ENCODE measurements at regions not wholly inside any gene's neighbourhood (a gene's known extent, or its start where the extent isn't known, plus 50 kb on each side); places are given as distances from the start of the nearest gene placed in this dataset.

GRCh38 chr1:87674791-87675190, 346.1 kb downstream of the LMO4 start:
- Histone ChIP-seq H2AFZ (ENCODE audit: low read length) (no peak overlapping the region), H3K27ac (ENCODE audit: low read depth, low read length, poor library complexity, severe bottlenecking) (no peak overlapping the region), H3K79me2 (ENCODE audit: insufficient read depth, low read depth, low read length) (no peaks in the 10 kb centered on the region), H3K9me2 (ENCODE audit: insufficient read depth, low read length) (no peaks in the 10 kb centered on the region), H3K9me3 (ENCODE audit: low read length) (no peaks in the 10 kb centered on the region), H3K4me3 (ENCODE audit: low read depth, low read length, poor library complexity, severe bottlenecking) (no peak overlapping the region), H3K4me1 (ENCODE audit: insufficient read depth, low read length, poor library complexity, severe bottlenecking) (no peaks in the 10 kb centered on the region), H3K36me3 (ENCODE audit: insufficient read depth, low read length) (no peaks in the 10 kb centered on the region), H3K4me2 (ENCODE audit: low read length) (no peak overlapping the region), H4K20me1 (ENCODE audit: insufficient read depth, low read length) (no peaks in the 10 kb centered on the region)
- intact Hi-C loops (cut with micrococcal nuclease; ENCODE audit: unreplicated experiment): no loop called here
- CTCF ChIA-PET (ENCODE audit: unreplicated experiment): no interaction called here
- POLR2A ChIA-PET: no interaction called here
- TF ChIP-seq EZH2phosphoT487 (IDR thresholded peaks at IDR 0.05; ENCODE audit: borderline replicate concordance, low read depth, low read length) (no peak), CTCF (conservative IDR thresholded peaks at IDR 0.05; ENCODE audit: low read length) (no peak)
- no TSS peak for BruUV-seq (replicated peaks)
- no peak for DNase-seq (ENCODE audit: low spot score)

GRCh38 chr1:87678266-87678665, 349.6 kb downstream of the LMO4 start:
- H3K36me3 ChIP-seq (ENCODE audit: insufficient read depth, low read length): no peaks in the 10 kb centered on the region
- ChIA-PET CTCF (ENCODE audit: unreplicated experiment) (no interaction called here), POLR2A (no interaction called here)
- TF ChIP-seq CTCF (conservative IDR thresholded peaks at IDR 0.05; ENCODE audit: low read length): no peak
- TF ChIP-seq EZH2phosphoT487 (IDR thresholded peaks at IDR 0.05; ENCODE audit: borderline replicate concordance, low read depth, low read length): no peak
- no peaks in the 10 kb centered on the region for H4K20me1 ChIP-seq (ENCODE audit: insufficient read depth, low read length)
- no peaks in the 10 kb centered on the region for H3K79me2 ChIP-seq (ENCODE audit: insufficient read depth, low read depth, low read length)
- no peaks in the 10 kb centered on the region for H3K4me1 ChIP-seq (ENCODE audit: insufficient read depth, low read length, poor library complexity, severe bottlenecking)
- DNase-seq (ENCODE audit: low spot score): no peak
- no peak overlapping the region for H2AFZ ChIP-seq (ENCODE audit: low read length)
- H3K9me3 ChIP-seq (ENCODE audit: low read length): no peaks in the 10 kb centered on the region
- no peak overlapping the region for H3K27ac ChIP-seq (ENCODE audit: low read depth, low read length, poor library complexity, severe bottlenecking)
- no peak overlapping the region for H3K4me2 ChIP-seq (ENCODE audit: low read length)
- no peak overlapping the region for H3K4me3 ChIP-seq (ENCODE audit: low read depth, low read length, poor library complexity, severe bottlenecking)
- intact Hi-C loops (cut with micrococcal nuclease; ENCODE audit: unreplicated experiment): no loop called here
- H3K9me2 ChIP-seq (ENCODE audit: insufficient read depth, low read length): no peaks in the 10 kb centered on the region
- no TSS peak for BruUV-seq (replicated peaks)

GRCh38 chr1:87682565-87682964, 353.9 kb downstream of the LMO4 start:
- Histone ChIP-seq H3K27ac (ENCODE audit: low read depth, low read length, poor library complexity, severe bottlenecking) (no peak overlapping the region), H4K20me1 (ENCODE audit: insufficient read depth, low read length) (no peaks in the 10 kb centered on the region), H3K9me3 (ENCODE audit: low read length) (no peaks in the 10 kb centered on the region), H3K79me2 (ENCODE audit: insufficient read depth, low read depth, low read length) (no peaks in the 10 kb centered on the region), H3K9me2 (ENCODE audit: insufficient read depth, low read length) (no peaks in the 10 kb centered on the region), H3K4me2 (ENCODE audit: low read length) (no peak overlapping the region), H3K4me1 (ENCODE audit: insufficient read depth, low read length, poor library complexity, severe bottlenecking) (no peaks in the 10 kb centered on the region), H2AFZ (ENCODE audit: low read length) (no peak overlapping the region), H3K36me3 (ENCODE audit: insufficient read depth, low read length) (no peaks in the 10 kb centered on the region), H3K4me3 (ENCODE audit: low read depth, low read length, poor library complexity, severe bottlenecking) (no peak overlapping the region)
- TF ChIP-seq EZH2phosphoT487 (IDR thresholded peaks at IDR 0.05; ENCODE audit: borderline replicate concordance, low read depth, low read length) (no peak), CTCF (conservative IDR thresholded peaks at IDR 0.05; ENCODE audit: low read length) (no peak)
- DNase-seq (ENCODE audit: low spot score): no peak
- POLR2A ChIA-PET: interaction anchor here (0.9 kb wide), 1 partner anchor 9 kb away, joined by 3 read pairs; no protein-coding TSS in a partner anchor
- intact Hi-C loops (cut with micrococcal nuclease; ENCODE audit: unreplicated experiment): no loop called here
- BruUV-seq (replicated peaks): no TSS peak
- CTCF ChIA-PET (ENCODE audit: unreplicated experiment): no interaction called here

Data from OCI-LY7 (cell line).